GM12873 (cell line): ENCODE measurements at regions not wholly inside any gene's neighbourhood (a gene's known extent, or its start where the extent isn't known, plus 50 kb on each side); places are given as distances from the start of the nearest gene placed in this dataset.

Experiments
- CTCF ChIP-seq: IDR thresholded peaks from 2 replicates; pipeline ENCODE4 v1.5.1; 2012; ENCODE audit warnings: low read depth, mild to moderate bottlenecking, moderate library complexity, low read length, control low read depth; ENCODE audit not compliant: insufficient read depth; ENCODE audit errors: missing control alignments

- TF ChIP-seq CTCF = no peak
Measured at GRCh38 chr2:120482334-120482733, 136.4 kb downstream of the INHBB start.

- no peak for TF ChIP-seq CTCF
Measured at GRCh38 chr2:120483355-120483754, 137.4 kb downstream of the INHBB start.

GRCh38 chr2:120485096-120485495, 139.2 kb downstream of the INHBB start:
- no peak for TF ChIP-seq CTCF

- no peak for TF ChIP-seq CTCF
Measured at GRCh38 chr2:120486441-120486840, 140.5 kb downstream of the INHBB start.

- no peak for TF ChIP-seq CTCF
Measured at GRCh38 chr2:120486946-120487345, 141.0 kb downstream of the INHBB start.

GRCh38 chr2:120488531-120488930, 142.6 kb downstream of the INHBB start:
- no peak for TF ChIP-seq CTCF

- TF ChIP-seq CTCF = no peak
Measured at GRCh38 chr2:120489023-120489422, 143.1 kb downstream of the INHBB start.

- no peak for TF ChIP-seq CTCF
Measured at GRCh38 chr2:120490091-120490798, 144.3 kb downstream of the INHBB start.
